NCI-H446 treated with DMSO at 0.1 percent for 48 hours (cell line): ENCODE measurements at regions not wholly inside any gene's neighbourhood (a gene's known extent, or its start where the extent isn't known, plus 50 kb on each side); places are given as distances from the start of the nearest gene placed in this dataset.

Experiments used
- DNase-seq: peaks from one replicate; lab custom pipeline; 2025; lab: John Stamatoyannopoulos, UW

GRCh38 chr5:67511911-67512310 lies 315.3 kb upstream of the CD180 start:
- peak; percentile 22 for DNase-seq

- DNase-seq = no peak
Measured at GRCh38 chr5:67510204-67510603, 313.6 kb upstream of the CD180 start.

- no peak for DNase-seq
Measured at GRCh38 chr5:67509402-67510186, 313.0 kb upstream of the CD180 start.

GRCh38 chr5:67506241-67506640 lies 309.6 kb upstream of the CD180 start:
- DNase-seq = no peak

- no peak for DNase-seq
Measured at GRCh38 chr5:67502951-67503350, 306.4 kb upstream of the CD180 start.

GRCh38 chr5:67496051-67496450 lies 299.5 kb upstream of the CD180 start:
- no peak for DNase-seq

GRCh38 chr5:67495072-67495471 lies 298.5 kb upstream of the CD180 start:
- no peak for DNase-seq

- peak; percentile 64 for DNase-seq
Measured at GRCh38 chr5:67494186-67494855, 297.7 kb upstream of the CD180 start.

GRCh38 chr5:67493676-67494075 lies 297.1 kb upstream of the CD180 start:
- peak; percentile 22 for DNase-seq

GRCh38 chr5:67490543-67491321 lies 294.1 kb upstream of the CD180 start:
- no peak for DNase-seq

GRCh38 chr5:67488885-67489284 lies 292.3 kb upstream of the CD180 start:
- no peak for DNase-seq

- DNase-seq = no peak
Measured at GRCh38 chr5:67487862-67488261, 291.3 kb upstream of the CD180 start.

GRCh38 chr5:67483453-67484030 lies 286.9 kb upstream of the CD180 start:
- DNase-seq = no peak

GRCh38 chr5:67481362-67481761 lies 284.8 kb upstream of the CD180 start:
- no peak for DNase-seq

- DNase-seq = no peak
Measured at GRCh38 chr5:67478337-67478736, 281.7 kb upstream of the CD180 start.

GRCh38 chr5:67476995-67477394 lies 280.4 kb upstream of the CD180 start:
- no peak for DNase-seq

GRCh38 chr5:67476531-67476930 lies 279.9 kb upstream of the CD180 start:
- DNase-seq = no peak

GRCh38 chr5:67475489-67475888 lies 278.9 kb upstream of the CD180 start:
- DNase-seq = no peak

GRCh38 chr5:67474597-67475238 lies 278.1 kb upstream of the CD180 start:
- no peak for DNase-seq

- no peak for DNase-seq
Measured at GRCh38 chr5:67467110-67467509, 270.5 kb upstream of the CD180 start.

GRCh38 chr5:67465537-67466207 lies 269.1 kb upstream of the CD180 start:
- DNase-seq = no peak
